ENCODE measurements at regions not wholly inside any gene's neighbourhood (a gene's known extent, or its start where the extent isn't known, plus 50 kb on each side); places are given as distances from the start of the nearest gene placed in this dataset.

GRCh38 chr7:116325517-116325916, 115.2 kb downstream of the TES start:
- Histone ChIP-seq H2BK120ac (ENCODE audit: low read depth, low read length, poor library complexity, severe bottlenecking) (no peak overlapping the region), H3K4me2 (ENCODE audit: insufficient read depth, insufficient read length, low read length) (no peak overlapping the region)
- no peak overlapping the region for H3K4me3 Mint-ChIP-seq

More at GRCh38 chr7:116325517-116325916, 115.2 kb downstream of the TES start:
- no peak overlapping the region for H3K23ac ChIP-seq (ENCODE audit: insufficient read length, low read depth, low read length)
- H4K5ac ChIP-seq (ENCODE audit: insufficient read length, low read depth, low read length): no peak overlapping the region
- H3K56ac ChIP-seq (ENCODE audit: insufficient read length, low read depth, low read length): no peak overlapping the region
- H3K4me1 Mint-ChIP-seq: no peaks in the 10 kb centered on the region; a peak in 1 of 4 replicates
- no peak overlapping the region for H2BK15ac ChIP-seq (ENCODE audit: low read depth, low read length)
- no peaks in the 10 kb centered on the region for H3K23me2 ChIP-seq (ENCODE audit: insufficient read length, low read depth, low read length, poor library complexity, severe bottlenecking)
- H2BK20ac ChIP-seq (ENCODE audit: low read depth, low read length, poor library complexity, severe bottlenecking): no peak overlapping the region
- H4K91ac ChIP-seq (ENCODE audit: insufficient read length, low read depth, low read length): no peak overlapping the region
- H3K9me3 Mint-ChIP-seq: no peaks in the 10 kb centered on the region; a peak in 1 of 5 replicates
- H3K4ac ChIP-seq (ENCODE audit: low read depth, low read length): no peak overlapping the region
- no peak for TF ChIP-seq CTCF (conservative IDR thresholded peaks at IDR 0.05)
- no peaks in the 10 kb centered on the region; the same call in 1 of the 2 replicates for H3K4me1 ChIP-seq (ENCODE audit: insufficient read depth, low read length)
- WGBS (ENCODE audit: extremely low coverage, insufficient read length, low lambda C conversion rate): no CpG with 5 or more reads among the region's 3 CpGs
- no peaks in the 10 kb centered on the region for H3K79me1 ChIP-seq (ENCODE audit: insufficient read depth, low read depth, low read length, poor library complexity, severe bottlenecking)
- no peaks in the 10 kb centered on the region for H4K20me1 ChIP-seq (ENCODE audit: control insufficient read depth, insufficient read depth, insufficient read length)
- no peak overlapping the region for H3K14ac ChIP-seq (ENCODE audit: insufficient read depth, low read length)
- no peak overlapping the region for H3K9ac ChIP-seq (ENCODE audit: extremely low read depth, insufficient read length, low read length)
- H2BK12ac ChIP-seq (ENCODE audit: insufficient read length, low read depth, low read length): no peak overlapping the region
- DNase-seq: no peak
- no peaks in the 10 kb centered on the region for H3K9me3 ChIP-seq (ENCODE audit: control insufficient read depth, low read depth, low read length)
- no peak overlapping the region for H3K27ac ChIP-seq (ENCODE audit: insufficient read length, low read depth, low read length)
- H2AFZ ChIP-seq (ENCODE audit: low read length): no peak overlapping the region
- no peak overlapping the region for H2BK5ac ChIP-seq (ENCODE audit: insufficient read length, low read length)
- no peaks in the 10 kb centered on the region for H3K79me2 ChIP-seq (ENCODE audit: insufficient read depth, low read length)
- no peak overlapping the region for H3K27ac Mint-ChIP-seq
- no peak overlapping the region for H3K18ac ChIP-seq (ENCODE audit: insufficient read length, low read depth, low read length)
- no peak overlapping the region for H4K8ac ChIP-seq (replicated peaks; ENCODE audit: insufficient read length, low read depth, low read length)
- H3K27me3 Mint-ChIP-seq (ENCODE audit: low read depth): no peaks in the 10 kb centered on the region
- no peak overlapping the region for H3T11ph ChIP-seq (ENCODE audit: low read length)
- no peaks in the 10 kb centered on the region for H3K36me3 Mint-ChIP-seq (ENCODE audit: insufficient read depth in 1 of 3, low read depth in 3 of 3)
- H3K27me3 ChIP-seq (ENCODE audit: insufficient read depth, low read length): no peaks in the 10 kb centered on the region
- no peak overlapping the region for H2AK5ac ChIP-seq (ENCODE audit: insufficient read length, low read length)

All from H9 (cell line).